ENCODE measurements at regions not wholly inside any gene's neighbourhood (a gene's known extent, or its start where the extent isn't known, plus 50 kb on each side); places are given as distances from the start of the nearest gene placed in this dataset.
"Not testable (repeated sequence)": the region's sequence is repeated elsewhere in the genome, so short reads cannot be mapped to it uniquely, and the experiment has no call there.

- DNase-seq, result no peak
These were observed 52.7 kb upstream of the SERBP1 start for GRCh38 chr1:67482733-67483482.

- no peak for DNase-seq
These were observed 54.3 kb upstream of the SERBP1 start for GRCh38 chr1:67484492-67484891.

GRCh38 chr1:67485046-67485811, 55.0 kb upstream of the SERBP1 start:
- no peak for DNase-seq

- no peak for DNase-seq
These were observed 59.4 kb upstream of the SERBP1 start for GRCh38 chr1:67489643-67490042.

GRCh38 chr1:67491280-67491679, 61.1 kb upstream of the SERBP1 start:
- no peak for DNase-seq

GRCh38 chr1:67493148-67493547, 62.9 kb upstream of the SERBP1 start:
- DNase-seq, result no peak

- no peak for DNase-seq
These were observed 65.1 kb upstream of the SERBP1 start for GRCh38 chr1:67495327-67495726.

GRCh38 chr1:67496329-67496728, 66.1 kb upstream of the SERBP1 start:
- DNase-seq, result no peak

- peak; percentile 54 for DNase-seq
These were observed 70.3 kb upstream of the SERBP1 start for GRCh38 chr1:67500413-67500959.

GRCh38 chr1:67503974-67504373, 73.8 kb upstream of the SERBP1 start:
- no peak for DNase-seq

GRCh38 chr1:67513392-67514294, 83.4 kb upstream of the SERBP1 start:
- not testable (repeated sequence) for DNase-seq

- DNase-seq, result no peak
These were observed 84.1 kb upstream of the SERBP1 start for GRCh38 chr1:67514300-67514699.

- no peak for DNase-seq
These were observed 84.6 kb upstream of the SERBP1 start for GRCh38 chr1:67514786-67515185.

- no peak for DNase-seq
These were observed 85.3 kb upstream of the SERBP1 start for GRCh38 chr1:67515324-67516080.

- no peak for DNase-seq
These were observed 86.8 kb upstream of the SERBP1 start for GRCh38 chr1:67517046-67517445.

GRCh38 chr1:67522001-67522441, 91.8 kb upstream of the SERBP1 start:
- DNase-seq, result no peak

GRCh38 chr1:67522793-67523192, 92.6 kb upstream of the SERBP1 start:
- no peak for DNase-seq

- DNase-seq, result no peak
These were observed 94.2 kb upstream of the SERBP1 start for GRCh38 chr1:67524143-67525052.

- no peak for DNase-seq
These were observed 95.0 kb upstream of the SERBP1 start for GRCh38 chr1:67525053-67525760.

GRCh38 chr1:67528141-67528540, 97.9 kb upstream of the SERBP1 start:
- no peak for DNase-seq
